Fibroblast of upper back skin (primary cell): ENCODE measurements at regions not wholly inside any gene's neighbourhood (a gene's known extent, or its start where the extent isn't known, plus 50 kb on each side); places are given as distances from the start of the nearest gene placed in this dataset.
"Not testable (repeated sequence)": the region's sequence is repeated elsewhere in the genome, so short reads cannot be mapped to it uniquely, and the experiment has no call there.

ENCODE experiments used
- DNase-seq: peaks from one replicate; pipeline ENCODE4 v3.0.0-alpha.2; 2013

DNA sequence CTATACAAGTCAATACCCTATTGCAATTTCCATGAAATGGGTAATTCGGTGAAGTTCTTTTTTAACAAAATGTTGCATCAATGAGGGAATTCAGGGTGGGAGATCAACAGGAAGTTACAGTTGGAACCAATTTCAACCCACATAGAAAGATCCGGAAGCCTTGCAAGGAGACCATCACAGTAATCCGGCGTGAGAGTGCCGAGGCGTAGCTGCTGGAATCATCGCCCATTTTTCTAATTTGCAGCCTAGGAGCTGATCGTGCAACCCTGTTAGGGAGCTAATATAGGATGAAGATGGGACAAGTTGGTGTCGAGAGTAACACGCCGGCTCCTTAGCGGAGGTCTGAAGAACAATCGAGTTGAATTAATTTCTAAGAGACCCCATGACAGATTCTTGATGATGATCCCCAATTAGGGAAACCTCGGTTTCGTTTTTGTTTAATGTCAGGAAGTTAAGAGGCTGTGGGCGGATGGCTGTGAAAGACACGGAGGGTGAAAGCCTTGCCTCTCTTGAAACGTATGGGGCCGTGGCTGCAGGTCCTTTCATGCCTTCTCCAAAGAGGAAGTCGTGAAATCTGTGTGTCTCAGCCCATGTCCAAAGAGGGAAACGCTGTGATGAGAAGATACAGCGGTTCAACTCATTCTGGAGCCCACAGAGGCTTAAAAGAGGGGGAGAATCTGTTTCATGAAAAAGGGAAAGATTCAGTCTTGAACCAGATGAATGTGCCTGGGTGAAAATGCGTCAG lies 51.2 kb upstream of the CARD11 start:
- no peak for DNase-seq

DNA sequence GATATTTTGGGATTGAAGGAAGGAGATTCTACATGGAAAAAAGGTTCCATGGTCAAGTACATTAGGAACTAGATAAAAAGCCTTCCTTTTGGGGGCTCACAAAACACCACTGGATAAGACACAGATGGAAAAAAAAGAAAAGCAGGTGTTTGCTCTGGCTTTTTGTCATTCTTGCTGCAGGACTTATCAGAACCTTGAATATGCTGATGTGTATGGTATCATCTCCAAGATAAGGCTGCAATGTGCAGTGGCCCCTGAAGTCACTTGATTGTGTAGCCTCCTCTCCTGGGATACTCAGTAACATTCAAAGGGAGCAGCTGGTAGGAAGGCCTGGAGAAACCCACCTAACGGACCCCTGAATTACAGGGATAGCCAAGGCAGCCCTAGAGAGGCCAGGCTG lies 54.1 kb upstream of the CARD11 start:
- no peak for DNase-seq

DNA sequence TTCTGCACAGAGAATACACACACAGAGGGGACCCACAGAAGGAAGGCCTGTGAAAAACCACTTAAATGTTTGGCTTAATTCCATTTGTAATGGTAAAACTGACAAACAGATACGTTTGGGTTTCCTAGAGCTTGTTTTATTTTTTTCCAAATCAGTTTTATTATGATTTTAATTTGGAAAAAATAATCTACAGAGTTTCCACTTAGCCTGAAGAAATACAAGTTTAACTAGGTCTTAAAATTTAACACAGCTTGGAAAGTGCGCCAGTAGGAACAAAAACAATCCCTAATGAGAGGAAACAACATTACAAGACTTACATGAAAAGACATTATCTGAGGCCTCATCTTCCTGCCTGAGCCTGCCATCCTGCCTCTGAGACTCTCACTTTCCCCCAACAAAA lies 58.5 kb upstream of the CARD11 start:
- no peak for DNase-seq

DNA sequence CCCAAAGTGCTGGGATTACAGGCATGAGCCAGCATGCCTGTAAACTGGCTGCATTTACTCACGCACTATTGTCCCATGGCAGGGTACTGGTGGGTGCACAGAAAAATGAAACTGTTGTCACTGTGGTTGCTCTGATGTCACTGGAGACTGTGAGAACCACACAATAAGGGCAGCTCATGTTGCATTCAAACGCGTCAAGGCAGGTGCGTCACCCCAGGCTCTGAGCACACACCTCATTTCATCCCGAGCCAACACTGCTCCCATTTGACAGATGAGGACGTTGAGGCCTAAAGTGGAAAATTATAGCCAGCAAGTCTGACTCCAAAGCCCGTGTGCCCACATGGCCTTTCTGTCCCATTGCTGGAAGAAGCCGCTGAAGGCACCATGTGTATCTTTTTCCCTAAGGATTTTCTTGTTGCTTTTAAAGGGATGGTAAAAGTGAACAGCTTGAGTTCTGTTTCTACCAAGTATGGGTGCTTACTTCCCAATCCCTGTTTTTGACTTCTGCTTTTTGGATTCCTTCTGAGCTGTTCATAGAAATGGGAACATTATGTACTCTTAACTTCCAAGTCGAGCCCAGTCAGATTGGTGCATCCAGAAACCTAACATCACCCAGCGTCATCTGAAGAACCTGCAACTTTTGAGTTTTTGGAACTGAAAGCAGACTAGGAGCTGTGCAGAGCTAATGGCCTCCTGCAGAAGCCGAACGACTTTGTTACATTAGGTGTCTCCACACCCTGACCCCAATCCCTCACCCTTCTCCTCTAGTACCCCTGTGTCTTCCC lies 60.1 kb upstream of the CARD11 start:
- no peak for DNase-seq

DNA sequence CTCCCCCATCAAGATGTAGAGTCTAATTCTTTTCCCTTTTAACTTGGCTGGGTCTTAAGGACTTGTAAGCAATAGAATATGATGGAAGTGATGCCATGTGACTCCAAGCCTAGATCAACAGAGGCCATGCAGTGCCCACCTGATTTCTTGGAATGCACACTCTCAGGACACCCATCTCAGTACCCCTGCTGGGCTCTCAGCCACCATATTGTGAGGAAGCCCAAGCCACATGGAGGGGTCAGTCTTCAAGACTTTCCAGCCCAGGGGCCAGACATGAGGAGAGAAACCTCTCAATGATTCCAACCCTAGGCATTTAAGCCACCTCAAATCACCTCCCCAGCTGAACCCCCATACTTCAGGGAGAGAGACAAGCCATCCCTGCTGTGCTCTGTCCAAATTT lies 62.2 kb upstream of the CARD11 start:
- no peak for DNase-seq

DNA sequence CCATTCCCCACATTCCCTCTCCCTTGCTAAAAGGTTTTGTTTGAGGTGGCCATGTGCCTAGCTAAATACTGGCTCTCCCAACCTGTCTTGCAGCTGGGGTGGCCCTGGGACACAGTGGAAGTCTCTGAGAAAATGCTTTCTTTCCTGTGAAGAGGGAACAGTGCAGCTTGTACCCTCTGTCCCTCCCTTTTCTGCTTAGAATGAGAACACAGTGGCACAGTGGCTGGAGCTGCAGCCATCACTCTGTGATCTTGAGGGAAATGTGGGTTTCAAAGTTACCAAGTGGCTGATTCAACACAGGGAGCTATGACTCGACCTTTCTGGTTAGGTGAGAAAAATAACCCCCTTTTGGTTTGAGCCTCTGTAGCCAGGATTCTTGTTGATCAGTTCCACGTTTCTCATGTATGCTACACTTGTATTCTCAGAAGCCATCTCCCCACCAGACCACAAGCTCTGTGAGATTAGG lies 62.7 kb upstream of the CARD11 start:
- DNase-seq: no peak

DNA sequence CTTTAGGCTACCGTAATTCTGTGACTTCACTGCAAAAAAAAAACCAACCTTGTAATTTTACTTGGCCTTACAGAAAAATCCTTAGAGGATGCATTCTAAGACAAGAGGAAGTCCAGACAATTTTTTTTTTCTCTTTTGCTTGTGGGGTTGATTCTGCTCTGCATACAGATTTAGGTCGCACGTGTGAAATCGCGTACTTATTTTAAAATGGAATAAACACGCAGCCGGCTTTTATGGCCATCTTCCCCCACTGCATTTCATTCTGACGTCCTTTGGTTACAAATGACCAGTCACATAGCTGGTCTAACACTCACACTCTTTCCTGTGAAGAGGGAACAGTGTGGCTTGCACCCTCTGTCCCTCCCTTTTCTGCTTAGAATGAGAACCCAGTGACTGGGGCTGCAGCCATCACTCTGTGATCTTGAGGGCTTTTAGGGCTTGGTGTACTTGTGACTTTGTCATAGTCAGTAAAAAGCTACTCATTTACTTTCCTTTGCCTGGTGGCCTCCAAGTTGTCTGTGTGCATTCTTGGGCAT lies 63.6 kb upstream of the CARD11 start:
- no peak for DNase-seq

DNA sequence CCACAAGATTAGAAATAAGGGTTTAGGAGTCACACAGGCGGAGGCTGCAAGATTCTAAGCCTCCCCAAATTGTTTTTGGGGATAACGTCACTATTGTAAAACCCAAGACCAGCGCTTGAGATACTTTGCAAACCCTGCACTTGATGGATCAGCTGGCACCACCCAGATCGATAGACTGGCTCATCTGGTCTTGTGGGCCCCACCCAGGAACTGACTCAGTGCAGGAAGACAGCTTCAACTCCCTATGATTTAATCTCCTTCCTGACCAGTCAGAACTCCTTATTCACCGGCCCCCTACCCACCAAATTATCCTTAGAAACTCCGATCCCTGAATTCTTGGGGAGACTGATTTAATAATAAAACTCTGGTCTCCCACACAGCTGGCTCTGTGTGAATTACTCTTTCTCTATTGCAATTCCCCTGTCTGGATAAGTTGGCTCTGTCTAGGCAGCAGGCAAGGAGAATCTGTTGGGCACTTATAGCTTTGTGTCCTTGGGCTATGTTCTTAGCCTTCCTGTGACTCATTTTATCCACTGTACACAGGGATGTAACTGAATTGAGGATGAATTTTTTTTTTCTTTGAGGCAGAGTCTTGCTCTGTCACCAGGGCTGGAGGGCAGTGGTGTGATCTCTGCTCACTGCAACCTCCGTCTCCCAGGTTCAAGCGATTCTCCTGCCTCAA lies 64.4 kb upstream of the CARD11 start:
- DNase-seq: no peak

DNA sequence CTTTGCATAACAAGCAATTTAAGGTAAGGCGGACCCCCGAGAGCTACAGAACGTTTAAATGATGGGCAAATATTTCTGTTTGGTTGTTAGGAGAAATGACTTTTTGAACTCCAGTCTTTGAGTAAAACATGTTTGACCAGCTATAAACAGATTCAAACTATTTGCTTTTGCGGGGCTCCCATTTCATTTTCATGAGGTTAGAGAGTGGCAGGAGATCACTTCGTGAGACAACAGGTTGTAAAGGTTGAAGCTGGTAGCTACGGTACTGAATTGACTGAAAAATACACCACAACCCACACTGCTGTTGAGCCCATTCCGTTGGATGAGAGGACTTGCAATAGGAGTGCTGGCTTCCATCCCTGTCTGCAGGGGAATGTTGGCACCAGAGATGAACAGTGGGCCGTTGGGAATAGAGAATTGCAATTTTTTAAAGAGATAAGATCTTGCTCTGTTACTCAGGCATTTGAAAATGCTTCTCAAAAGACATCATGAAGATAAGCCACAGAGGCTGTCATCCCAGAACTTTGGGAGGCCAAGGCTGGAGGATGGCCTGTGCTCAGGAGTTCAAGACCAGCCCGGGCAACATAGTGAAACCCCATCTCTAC lies 65.7 kb upstream of the CARD11 start:
- DNase-seq: no peak

DNA sequence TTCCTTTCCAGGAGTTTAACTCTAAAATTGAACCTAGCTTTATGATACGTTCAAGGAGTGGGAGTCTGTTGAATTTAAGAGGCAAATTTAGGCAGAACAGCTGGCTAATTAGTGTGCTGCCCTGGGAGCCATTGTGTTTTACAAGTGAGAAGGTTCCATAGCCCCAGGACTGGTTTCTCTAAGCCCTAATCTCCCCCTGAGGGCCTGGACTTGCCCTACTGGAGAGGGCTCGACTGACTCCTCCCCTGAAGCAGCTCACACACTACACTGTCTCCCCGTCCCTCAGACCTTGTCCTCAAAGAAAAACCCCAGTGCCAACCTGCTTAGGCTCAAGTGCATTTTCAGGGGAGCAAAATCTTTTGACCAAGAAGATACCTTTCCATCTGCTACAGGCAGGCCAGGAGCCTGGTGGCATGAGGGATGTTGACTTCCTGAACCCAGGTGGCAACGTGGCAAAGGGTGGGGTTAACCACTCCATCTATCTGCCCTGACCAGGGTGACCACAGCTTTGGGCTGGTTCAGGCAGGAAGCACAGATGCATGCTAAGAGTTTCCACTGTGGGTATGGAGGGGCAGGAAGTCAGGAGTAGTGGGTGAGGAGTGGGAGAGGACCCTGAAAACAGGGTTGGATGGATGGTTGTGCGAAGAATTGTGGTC lies 68.9 kb upstream of the CARD11 start:
- DNase-seq: no peak

DNA sequence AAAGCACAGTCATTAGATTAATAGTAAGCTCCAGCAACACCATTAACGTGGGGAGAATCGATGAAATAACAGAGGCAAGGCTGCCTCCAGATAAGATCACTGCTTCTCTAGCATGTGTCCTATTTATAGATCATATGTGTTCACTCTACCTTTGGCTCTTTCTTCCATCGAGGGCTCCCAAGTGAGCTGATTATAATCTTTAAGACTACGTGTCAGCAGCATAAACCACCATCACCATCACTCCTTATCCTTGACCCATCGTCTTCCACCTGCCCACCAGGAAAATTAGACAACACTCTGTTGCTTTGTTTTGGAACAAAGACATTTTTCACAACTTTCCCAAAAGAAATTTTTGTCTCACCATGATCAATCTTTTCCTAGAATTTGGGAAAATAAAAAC lies 71.2 kb upstream of the CARD11 start:
- no peak for DNase-seq

DNA sequence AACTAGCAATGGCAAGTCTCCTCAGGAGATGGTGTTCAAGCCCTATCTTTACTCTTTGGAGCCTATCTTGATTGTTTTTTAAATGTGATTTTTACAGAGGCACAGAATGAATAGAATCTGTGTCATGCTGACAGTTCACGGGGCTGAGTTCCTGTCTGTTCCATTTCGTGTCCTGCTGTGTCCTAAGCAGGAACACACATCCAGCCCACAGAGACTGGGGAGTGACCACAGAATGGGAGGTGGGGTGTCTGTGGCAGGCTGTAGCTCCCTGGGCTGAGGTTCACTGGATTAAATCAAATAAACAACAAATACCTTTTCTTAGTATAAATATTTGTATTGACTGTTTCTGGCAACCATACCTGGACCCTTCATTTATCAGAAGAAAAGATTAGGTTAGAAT lies 73.4 kb upstream of the CARD11 start:
- no peak for DNase-seq

DNA sequence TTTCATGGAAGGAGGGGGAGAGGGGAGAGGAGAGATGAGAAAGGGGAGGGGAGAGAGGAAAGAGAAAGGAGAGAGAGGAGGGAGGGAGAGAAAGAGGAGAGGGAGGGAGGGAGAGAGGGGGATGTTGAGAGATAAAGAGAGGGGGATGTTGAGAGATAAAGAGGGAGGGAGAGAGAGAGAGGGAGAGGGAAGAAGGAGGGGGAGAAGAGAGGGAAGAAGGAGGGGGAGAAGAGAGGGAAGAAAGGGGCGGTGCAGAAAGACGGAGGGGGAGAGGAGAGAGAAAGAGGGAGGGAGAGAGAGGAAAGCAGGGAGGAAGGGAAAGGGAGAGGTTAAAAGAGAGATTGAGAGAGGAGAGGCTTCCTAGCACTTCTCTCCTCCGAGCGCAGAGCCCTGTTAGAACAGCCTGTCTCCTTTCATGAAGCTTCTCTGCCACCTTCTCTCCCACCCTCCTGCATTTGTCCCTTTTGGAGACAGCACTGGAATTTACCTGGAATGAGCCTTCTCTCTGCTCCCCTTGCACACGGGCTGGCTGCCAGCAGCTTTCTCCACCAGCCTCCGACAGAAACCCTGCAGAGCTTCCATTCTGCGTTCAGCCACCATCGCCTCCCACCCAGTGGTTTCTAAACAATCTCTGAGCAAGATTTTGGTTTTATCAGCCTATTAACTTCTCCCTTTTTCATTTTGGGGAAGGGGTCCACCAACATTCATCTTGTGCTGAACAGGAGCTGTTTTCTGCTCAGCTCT lies 74.0 kb upstream of the CARD11 start:
- no peak for DNase-seq

DNA sequence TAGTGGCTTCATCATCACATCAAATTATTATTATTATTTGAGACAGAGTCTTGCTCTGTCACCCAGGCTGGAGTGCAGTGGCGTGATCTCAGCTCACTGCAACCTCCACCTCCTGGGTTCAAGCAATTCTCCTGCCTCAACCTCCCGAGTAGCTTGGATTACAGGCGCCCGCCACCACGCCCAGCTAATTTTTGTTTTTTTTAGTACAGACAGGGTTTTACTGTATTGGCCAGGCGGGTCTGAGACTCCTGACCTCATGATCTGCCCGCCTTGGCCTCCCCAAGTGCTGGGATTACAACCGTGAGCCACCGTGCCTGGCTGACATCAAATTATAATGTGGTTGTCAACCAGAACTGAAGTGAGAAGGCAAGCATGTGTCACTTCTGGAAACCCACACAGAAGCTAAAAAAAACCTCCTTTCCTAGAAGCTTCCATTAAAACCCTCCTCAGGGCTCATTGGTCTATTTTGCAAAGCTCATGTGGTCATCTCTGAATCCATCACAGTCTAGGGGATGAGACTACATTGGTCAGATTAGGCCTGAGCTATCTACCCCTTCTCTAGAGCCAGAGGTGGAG lies 75.8 kb upstream of the CARD11 start:
- DNase-seq: not testable (repeated sequence)

DNA sequence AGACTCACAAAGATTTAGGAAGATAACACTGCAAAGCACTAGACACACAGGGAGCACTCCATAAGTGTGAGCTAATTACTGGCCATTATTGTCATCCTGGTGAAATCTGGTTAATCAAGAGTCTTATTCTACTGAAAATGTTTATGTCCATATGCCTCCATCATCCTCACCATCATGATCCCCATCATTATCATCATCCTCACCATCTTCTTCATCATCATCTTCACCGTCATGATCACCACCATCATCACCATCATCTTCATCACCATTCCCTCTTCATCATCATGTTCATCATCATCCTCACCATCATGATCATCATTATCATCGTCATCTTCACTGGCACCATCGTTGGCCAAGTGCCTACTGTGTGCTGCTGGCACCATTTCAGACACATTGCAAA lies 76.3 kb upstream of the CARD11 start:
- DNase-seq: no peak

DNA sequence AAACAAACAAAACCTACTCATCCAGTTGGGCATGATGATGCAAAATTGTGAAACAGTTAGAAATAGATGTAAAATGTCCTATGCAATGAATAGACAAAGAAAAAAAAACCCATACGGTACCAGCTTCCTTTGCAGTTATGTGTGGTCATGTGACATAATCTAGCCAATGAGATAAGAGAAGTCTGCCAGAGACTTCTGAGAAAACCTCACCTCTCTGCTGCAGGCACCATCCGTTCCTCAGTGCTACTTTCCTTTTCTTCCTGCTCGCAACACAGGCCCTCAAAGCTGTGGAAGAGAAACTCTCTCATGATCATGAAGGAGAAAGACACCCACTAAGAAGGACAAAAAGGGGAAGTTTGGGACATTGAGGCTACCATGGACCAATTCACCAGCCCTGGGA lies 76.8 kb upstream of the CARD11 start:
- DNase-seq: no peak

DNA sequence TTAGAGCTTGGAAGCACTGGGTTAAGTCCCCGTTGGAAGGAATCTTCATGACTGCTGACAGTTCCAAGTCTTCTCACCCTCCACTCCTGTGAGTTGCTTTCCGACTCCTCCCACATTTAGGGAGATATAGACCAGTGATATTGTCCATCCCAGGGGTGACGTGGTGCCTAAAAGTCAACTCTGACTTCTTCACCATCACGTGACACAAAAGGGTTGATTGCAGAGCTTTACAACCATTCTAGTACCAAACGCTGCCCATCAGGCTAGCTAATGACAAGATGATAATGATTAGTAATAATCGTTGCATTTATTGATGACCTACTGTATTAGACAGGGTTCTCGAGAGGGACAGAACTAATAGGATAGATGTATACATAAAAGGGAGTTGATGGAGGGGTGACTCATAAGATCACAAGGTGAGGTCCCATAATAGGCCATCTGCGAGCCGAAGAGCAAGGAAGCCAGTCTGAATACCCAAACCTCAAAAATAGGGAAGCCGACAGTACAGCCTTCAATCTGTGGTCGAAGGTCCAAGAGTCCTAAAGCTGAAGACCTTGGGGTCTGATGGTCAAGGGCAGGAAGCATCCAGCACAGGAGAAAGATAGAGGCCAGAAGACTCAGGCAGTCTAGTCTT lies 85.3 kb upstream of the CARD11 start:
- DNase-seq: no peak

DNA sequence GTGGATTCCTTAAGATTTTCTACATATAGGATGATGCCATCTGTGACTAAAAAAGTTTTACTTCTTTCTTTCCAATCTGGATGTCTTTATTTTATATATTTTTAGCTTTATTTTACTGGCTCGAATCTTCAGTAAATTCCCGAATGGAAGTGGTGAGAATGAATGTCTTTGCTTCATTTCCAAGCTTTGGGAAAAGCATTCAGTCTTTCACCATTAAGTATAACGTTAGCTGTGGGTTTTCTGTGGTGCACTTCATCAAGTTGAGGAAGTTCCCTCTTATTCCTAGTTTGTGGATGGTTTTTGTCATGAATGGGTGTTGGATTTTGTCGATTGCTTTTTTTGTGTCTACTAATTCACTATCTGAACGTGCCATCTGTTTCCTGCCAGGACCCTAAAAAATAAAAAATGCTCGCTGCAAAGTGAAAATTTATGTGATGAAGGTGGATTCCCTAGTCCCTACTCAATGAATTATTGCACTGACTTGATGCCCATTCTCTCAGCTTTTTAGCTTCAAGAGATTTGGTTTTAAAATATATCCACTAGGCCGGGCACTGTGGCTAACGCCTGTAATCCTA lies 90.2 kb upstream of the CARD11 start:
- no peak for DNase-seq

DNA sequence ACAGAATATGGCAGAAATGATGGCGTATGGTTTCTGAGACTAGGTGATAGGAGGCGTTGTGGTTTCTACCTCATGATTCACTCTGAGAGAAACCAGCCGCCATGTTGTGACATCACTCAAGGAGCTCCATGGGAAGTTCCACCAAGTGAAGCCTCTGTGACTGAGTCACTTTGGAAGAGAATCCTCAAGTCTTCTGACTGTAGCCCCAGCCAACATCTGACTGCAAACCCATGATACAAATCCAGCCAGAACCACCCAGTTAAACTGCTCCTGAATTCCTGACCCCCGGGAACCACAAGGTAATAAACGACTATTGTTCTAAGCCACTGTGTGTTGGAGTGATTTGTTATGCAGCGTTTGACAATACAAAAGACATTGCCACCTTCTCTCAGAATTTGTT lies 91.1 kb upstream of the CARD11 start:
- no peak for DNase-seq

DNA sequence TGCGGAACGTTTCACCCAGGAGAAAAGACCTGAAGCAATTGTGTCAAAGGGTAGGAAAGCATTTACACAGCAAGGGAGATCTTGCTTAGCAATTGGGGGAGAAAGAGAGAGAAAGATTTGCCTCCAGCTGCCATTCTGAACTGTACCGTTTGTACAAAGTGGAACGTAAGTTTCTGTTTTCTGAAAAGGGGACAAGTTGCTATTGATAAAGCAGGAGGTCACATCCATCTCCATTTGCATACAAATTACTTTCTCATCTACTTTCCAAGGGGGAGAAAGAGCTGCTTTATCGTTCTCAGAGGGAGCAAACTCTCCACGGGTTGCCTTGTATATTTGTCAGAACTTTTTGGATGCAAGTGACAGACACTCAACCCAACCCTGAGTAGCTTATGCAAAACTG lies 92.0 kb upstream of the CARD11 start:
- no peak for DNase-seq

DNA sequence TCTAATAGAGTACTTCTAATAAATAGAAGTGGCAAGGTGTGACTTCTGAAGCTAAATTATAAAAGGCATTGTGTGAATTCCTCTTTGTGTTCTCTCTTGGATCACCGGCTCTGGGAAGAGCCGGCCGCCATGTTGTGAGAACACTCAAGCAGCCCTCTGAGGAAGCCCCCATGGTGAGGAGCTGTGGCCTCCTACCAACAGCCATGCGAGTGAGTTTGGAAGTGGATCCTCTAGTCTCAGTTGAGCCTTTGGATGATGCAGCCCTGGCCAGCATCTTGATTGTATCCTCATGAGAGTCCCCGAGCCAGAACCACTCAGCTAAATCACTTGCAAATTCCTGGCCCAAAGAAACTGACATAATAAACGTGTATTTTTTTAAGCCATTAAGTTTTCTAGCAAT lies 94.5 kb upstream of the CARD11 start:
- DNase-seq: no peak
